ENCODE measurements at regions not wholly inside any gene's neighbourhood (a gene's known extent, or its start where the extent isn't known, plus 50 kb on each side); places are given as distances from the start of the nearest gene placed in this dataset.
"Not testable (repeated sequence)": the region's sequence is repeated elsewhere in the genome, so short reads cannot be mapped to it uniquely, and the experiment has no call there.

- DNase-seq (ENCODE audit: low spot score): no peak
- intact Hi-C loops (cut with DNase I): no loop called here
Measured at GRCh38 chrX:26511589-26512363, 295.8 kb downstream of the MAGEB5 start.

GRCh38 chrX:26470941-26471340, 255.0 kb downstream of the MAGEB5 start:
- intact Hi-C loops (cut with DNase I): no loop called here
- no peak for ATAC-seq
- no peak for DNase-seq (ENCODE audit: low spot score)

More at GRCh38 chrX:26511589-26512363, 295.8 kb downstream of the MAGEB5 start:
- ATAC-seq: no peak

- DNase-seq (ENCODE audit: low spot score) (no peak), ATAC-seq (no peak)
- intact Hi-C loops (cut with DNase I): no loop called here
Measured at GRCh38 chrX:26466387-26466786, 250.4 kb downstream of the MAGEB5 start.

- DNase-seq (ENCODE audit: low spot score) (no peak), ATAC-seq (no peak)
- intact Hi-C loops (cut with DNase I): no loop called here
Measured at GRCh38 chrX:26445288-26445687, 229.3 kb downstream of the MAGEB5 start.

GRCh38 chrX:26444417-26444816, 228.4 kb downstream of the MAGEB5 start:
- DNase-seq (ENCODE audit: low spot score): not testable (repeated sequence)

GRCh38 chrX:26442340-26442739, 226.4 kb downstream of the MAGEB5 start:
- DNase-seq (ENCODE audit: low spot score): no peak
- ATAC-seq: no peak
- intact Hi-C loops (cut with DNase I): no loop called here

More at GRCh38 chrX:26444417-26444816, 228.4 kb downstream of the MAGEB5 start:
- intact Hi-C loops (cut with DNase I); ATAC-seq: not testable (repeated sequence)

GRCh38 chrX:26414534-26414933, 198.6 kb downstream of the MAGEB5 start:
- DNase-seq (ENCODE audit: low spot score) (no peak), ATAC-seq (no peak)
- intact Hi-C loops (cut with DNase I): no loop called here

- no peak for ATAC-seq
- intact Hi-C loops (cut with DNase I): no loop called here
- no peak for DNase-seq (ENCODE audit: low spot score)
Measured at GRCh38 chrX:26411045-26411444, 195.1 kb downstream of the MAGEB5 start.

GRCh38 chrX:26409636-26410035, 193.7 kb downstream of the MAGEB5 start:
- DNase-seq (ENCODE audit: low spot score): no peak
- intact Hi-C loops (cut with DNase I): no loop called here
- ATAC-seq: no peak

GRCh38 chrX:26387906-26388305, 171.9 kb downstream of the MAGEB5 start:
- no peak for ATAC-seq
- intact Hi-C loops (cut with DNase I): no loop called here

GRCh38 chrX:26376037-26376708, 160.2 kb downstream of the MAGEB5 start:
- ATAC-seq (no peak), DNase-seq (ENCODE audit: low spot score) (no peak)
- intact Hi-C loops (cut with DNase I): no loop called here

More at GRCh38 chrX:26387906-26388305, 171.9 kb downstream of the MAGEB5 start:
- no peak for DNase-seq (ENCODE audit: low spot score)

- ATAC-seq (no peak), DNase-seq (ENCODE audit: low spot score) (no peak)
- intact Hi-C loops (cut with DNase I): no loop called here
Measured at GRCh38 chrX:26375346-26375745, 159.4 kb downstream of the MAGEB5 start.

- intact Hi-C loops (cut with DNase I): no loop called here
- ATAC-seq (no peak), DNase-seq (ENCODE audit: low spot score) (no peak)
Measured at GRCh38 chrX:26373829-26374228, 157.9 kb downstream of the MAGEB5 start.

- intact Hi-C loops (cut with DNase I): no loop called here
- DNase-seq (ENCODE audit: low spot score) (no peak), ATAC-seq (no peak)
Measured at GRCh38 chrX:26352891-26353430, 137.0 kb downstream of the MAGEB5 start.

GRCh38 chrX:26347171-26347570, 131.2 kb downstream of the MAGEB5 start:
- DNase-seq (ENCODE audit: low spot score): no peak
- intact Hi-C loops (cut with DNase I): no loop called here
- no peak for ATAC-seq

GRCh38 chrX:26334232-26334631, 118.3 kb downstream of the MAGEB5 start:
- ATAC-seq: no peak
- intact Hi-C loops (cut with DNase I): no loop called here
- no peak for DNase-seq (ENCODE audit: low spot score)

- peak; percentile 90 for ATAC-seq
- no peak for DNase-seq (ENCODE audit: low spot score)
- intact Hi-C loops (cut with DNase I): no loop called here
Measured at GRCh38 chrX:26328608-26329319, 112.8 kb downstream of the MAGEB5 start.

- intact Hi-C loops (cut with DNase I): no loop called here
- ATAC-seq: no peak
- DNase-seq (ENCODE audit: low spot score): no peak
Measured at GRCh38 chrX:26309262-26309661, 93.3 kb downstream of the MAGEB5 start.

- DNase-seq (ENCODE audit: low spot score): no peak
- no peak for ATAC-seq
- intact Hi-C loops (cut with DNase I): no loop called here
Measured at GRCh38 chrX:26295425-26295824, 79.5 kb downstream of the MAGEB5 start.

GRCh38 chrX:26286836-26287235, 70.9 kb downstream of the MAGEB5 start:
- DNase-seq (ENCODE audit: low spot score) (no peak), ATAC-seq (no peak)
- intact Hi-C loops (cut with DNase I): no loop called here
